NCI-H774 (cell line): ENCODE measurements at regions not wholly inside any gene's neighbourhood (a gene's known extent, or its start where the extent isn't known, plus 50 kb on each side); places are given as distances from the start of the nearest gene placed in this dataset.

ENCODE experiments used
- DNase-seq: peaks from one replicate; lab custom pipeline; 2025; lab: John Stamatoyannopoulos, UW

DNA sequence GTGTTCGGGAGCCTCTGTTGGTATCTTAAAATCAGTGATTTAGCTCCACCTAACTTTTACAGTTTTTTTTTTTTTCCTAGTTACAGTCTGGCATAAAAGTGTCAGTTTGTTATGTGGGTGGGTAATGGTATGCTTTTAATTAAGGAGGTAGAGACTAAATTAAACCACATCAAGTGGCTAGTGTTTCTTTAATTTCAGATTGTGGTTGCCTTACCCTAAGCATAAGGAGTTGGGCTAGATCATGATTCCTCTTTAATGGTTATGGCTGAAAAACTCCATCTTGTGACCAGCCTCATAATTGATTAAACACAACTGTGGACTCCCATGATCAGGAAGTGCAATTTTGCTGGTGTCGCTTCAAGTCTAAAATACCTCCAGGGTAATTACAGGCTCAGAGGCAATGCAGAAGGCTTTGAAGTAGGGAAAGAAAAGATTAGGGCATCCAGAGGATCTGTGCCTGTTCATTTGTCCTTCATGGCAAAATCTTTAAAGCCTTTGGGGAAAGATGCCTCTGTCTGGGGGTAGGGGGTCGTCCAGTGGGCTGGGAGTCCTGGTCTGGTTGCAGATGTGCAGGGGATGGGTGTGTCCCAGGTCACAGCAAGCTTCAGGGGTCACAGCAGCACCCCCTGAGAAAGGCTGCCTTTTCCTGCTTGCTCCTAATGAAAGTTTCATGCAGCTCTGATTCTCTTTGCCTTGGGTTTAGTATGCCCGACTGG lies 579.2 kb downstream of the BCL11A start:
- DNase-seq = no peak

DNA sequence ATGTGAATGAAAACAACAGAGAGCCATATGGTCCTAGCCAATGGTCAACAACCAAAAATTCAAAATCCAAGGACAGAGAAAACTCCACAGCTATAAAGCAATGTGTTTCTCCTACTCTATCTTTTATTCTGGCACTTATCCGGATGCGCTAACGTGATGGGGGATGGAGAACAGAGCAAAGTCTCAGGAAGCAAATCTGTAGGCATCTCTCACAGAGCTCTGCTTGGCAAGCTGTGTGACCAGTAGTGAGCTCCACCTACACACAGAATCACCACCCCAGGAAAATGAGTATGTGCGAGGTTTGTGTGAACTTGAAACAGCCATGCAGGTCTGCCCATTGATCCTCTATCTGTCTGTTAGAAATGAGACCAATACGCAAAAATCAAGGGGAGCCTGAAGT lies 584.3 kb downstream of the BCL11A start:
- DNase-seq = no peak

DNA sequence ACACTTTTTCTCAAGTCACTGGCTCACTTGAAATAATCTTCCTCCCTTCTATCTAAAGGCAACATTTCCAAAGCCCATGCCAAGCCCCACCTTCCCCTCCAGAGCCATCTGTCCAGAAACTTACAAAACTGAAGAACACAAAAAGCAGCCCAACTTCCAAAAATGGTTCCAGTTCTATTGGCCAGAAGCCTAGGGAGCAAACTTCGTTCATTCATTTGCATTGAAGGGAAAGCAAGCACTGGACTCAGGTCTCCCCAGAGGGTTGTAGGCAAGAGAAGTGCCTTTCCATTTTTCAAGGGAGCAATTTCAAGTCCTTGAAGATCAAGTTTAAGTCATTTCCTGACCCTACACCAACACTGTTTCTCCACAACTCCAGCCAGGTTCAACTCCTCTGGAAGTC lies 585.0 kb downstream of the BCL11A start:
- no peak for DNase-seq

DNA sequence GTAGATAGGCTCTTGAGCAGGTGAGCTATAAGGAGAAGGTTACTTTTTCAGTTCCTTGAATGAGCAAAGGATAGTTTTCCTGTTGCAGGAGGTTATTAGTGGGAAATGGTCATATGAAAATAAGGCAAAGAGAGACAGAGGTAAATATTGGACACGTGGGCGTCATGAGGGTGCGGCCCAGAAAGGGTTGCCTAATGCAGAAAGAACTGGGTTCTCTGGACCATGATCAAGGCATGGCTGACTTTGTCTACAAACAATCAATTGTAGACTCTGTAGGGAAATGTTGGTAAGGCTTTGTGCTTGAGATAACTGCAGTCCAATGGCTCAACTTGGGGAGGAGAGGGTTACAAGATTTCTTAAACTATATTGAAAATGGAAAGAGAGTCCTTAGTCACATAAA lies 585.8 kb downstream of the BCL11A start:
- no peak for DNase-seq

DNA sequence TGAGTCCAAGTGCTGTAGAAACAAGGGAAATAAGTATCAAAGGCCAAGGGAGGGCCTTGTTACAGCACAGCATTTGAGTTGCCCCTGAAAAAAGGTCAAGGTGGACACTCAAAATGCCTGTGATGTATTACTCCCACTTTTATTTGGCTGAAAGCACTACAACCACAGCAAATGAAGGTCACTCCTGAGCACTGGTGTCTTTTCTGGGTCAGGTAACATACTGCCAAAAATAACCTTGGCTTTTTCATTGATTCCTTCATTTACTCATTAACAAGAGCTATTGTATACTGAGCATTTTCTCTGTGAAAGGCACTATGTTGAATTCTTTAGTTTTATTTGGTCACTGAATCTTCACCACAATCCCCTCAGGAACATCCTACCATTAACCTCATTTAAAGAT lies 590.3 kb downstream of the BCL11A start:
- DNase-seq = no peak

DNA sequence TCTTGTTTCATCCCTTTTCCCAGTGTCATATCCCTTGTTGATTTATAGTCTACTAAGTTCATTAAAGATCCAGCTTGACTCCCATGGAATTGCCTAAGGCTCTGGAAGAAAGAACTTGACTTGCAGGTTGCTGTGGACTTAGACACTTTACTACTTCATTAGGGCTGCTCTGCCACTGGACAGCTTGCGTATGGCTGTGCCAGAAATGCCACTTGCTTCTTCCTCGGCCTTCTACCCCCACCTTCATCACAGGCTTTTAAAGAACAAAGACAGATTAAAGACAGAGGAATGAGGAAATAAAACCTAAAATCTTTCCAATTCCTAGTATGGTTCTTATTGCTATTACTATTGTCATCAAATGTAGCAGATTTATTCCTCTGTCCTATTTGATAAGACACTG lies 591.7 kb downstream of the BCL11A start:
- DNase-seq = no peak

DNA sequence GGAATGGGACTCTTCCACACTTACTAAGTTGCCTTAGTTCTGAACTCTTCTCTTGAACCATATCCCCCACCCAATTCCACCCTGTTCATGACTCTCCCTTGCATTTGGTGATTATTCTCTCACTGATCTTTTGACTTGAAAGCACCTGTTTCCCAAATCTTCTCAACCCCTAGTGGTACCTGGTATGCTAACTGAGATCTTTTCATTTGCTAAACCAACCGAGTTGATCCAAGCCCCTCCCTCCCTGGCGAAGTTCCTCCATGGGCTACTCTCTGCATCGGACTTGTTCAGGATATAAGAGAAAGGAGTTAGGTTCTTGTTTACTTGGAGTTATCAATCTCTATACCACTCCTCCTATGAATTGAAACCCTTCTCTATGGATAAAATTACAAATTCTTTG lies 593.5 kb downstream of the BCL11A start:
- DNase-seq = no peak

DNA sequence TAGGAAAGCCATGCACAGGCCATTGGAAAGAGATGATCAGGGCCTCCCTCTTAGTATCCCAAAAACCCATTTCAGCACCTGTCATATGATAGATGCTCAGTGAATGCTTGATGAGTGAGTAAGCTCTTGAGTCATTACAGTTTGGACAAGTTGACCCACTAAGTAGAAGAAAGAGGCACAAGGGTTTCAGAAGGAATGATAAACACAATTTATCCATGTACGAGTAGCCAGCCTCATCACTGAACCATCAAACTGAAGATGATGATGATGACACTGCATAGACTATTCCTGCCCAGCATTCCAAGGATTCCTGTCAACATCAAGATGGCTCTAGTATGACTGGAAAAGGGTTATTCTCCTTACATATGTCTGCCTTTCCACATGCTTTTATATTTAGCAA lies 596.0 kb downstream of the BCL11A start:
- no peak for DNase-seq

DNA sequence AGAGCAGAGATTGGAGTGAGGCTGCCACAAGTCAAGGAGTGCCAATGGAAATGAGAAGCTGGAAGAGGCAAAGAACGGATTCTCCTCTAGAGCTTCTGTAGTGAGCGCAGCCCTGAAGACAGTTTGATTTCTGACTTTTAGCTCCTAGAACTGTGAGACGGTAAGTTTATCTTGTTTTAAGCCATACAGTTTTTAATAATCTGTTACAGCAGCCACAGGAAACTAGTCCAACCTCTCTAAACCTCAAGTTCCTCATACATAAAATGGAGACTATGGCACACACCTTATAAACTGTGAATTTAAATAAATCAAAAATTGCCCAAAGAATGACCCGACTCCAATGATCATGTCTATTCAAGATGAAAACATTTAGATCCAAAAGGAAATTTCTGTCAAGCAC lies 596.5 kb downstream of the BCL11A start:
- no peak for DNase-seq

DNA sequence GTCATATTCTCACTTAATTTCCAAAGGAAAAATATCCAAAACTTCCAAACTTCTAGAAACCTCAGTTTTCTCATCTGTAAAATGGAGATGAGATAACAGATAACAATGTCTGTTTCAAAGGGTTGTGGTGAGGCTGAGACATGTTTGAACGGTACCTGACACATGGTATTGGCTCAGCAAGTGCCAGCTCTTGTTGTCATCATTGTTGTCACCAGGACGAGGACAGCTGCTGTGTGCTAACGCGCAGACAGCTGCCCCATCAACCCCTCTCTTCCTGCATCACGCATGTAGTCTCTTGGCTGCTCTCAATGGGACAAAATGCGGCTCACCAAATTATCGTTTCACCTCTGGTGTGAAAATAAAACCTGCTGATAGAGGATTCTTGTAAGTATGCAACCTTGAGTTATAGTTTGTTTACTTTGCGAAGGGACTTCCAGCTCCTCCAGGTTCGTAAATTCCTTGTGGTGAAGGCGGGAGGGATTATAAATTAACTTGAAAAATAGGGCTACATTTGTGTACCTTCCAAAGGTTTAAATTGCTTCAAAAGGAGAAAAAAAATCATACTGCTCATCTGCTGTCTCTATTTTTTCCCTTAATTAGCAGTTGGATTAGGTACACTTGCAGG lies 605.4 kb downstream of the BCL11A start:
- no peak for DNase-seq

DNA sequence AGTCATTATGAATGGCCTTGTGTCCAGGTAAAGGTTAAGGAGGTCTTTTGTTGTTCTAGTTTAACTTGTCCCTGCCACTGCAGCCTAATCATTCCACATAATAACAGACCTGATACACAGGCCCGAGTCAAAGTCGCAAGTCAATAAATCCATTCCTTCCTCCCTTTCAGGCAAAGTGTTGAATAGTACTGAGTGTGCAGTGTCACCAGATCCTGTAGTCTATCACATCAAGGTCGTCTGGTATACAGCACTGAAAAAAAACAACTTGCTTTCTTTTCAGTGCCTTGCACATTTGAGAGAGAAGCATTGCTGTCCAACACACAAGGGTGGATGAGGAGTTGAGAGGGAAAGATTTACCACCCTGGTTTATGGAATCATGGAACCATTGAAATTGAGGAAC lies 606.2 kb downstream of the BCL11A start:
- no peak for DNase-seq

DNA sequence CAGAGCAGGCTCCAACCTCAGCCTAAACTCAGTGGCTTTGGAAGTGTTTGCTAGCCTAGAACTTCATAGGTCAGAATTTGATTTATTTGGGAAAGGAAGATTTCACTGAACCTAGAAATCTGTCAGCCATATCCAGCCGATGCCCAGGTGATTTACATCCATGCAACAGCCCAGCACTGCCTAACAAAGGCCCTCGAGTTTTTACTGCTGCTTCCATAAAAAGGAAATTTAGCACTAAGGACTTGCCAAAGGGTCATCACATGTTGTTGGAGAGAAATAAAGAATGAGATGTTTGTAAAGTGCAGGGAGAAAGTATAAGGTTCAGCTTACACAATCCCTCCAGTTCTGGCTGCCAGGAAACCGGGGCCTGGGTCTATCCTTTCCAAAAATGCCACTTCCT lies 614.2 kb downstream of the BCL11A start:
- no peak for DNase-seq

DNA sequence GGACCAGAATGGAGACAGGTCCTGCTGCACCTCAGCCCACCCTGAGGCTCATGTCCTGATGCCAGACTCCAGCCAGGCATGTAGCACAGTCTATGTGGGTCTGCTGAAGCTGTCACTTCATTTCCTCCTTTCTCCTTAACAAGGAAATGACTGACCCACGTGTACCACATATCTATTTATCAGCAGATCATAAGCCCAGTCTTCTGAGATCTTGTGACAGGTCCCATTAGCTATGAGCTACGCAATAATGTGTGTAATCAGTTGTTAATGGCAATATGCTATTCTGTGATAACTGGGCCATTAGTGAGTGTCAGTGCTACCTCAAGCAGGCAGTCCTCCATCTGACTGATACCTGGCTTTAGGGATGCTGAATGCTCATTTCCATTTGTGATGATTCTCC lies 615.3 kb downstream of the BCL11A start:
- no peak for DNase-seq

DNA sequence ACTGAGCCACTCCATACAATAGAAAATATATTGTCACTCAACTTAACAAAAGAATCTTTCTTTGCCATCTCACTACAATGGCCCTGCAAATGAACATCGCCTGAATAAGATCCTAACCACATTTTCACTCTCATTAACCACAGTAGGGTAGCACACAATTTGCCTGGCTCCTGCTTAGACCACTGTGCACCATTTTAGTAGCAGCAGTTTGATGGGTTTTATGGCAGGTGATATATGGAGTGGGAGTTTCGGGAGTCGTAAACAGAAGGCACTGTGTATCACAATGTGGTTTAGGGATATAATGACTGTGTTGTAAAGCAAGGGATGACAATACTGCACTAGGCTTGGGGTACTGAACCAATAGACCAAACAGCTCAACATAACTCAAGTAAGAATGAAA lies 617.4 kb downstream of the BCL11A start:
- no peak for DNase-seq

DNA sequence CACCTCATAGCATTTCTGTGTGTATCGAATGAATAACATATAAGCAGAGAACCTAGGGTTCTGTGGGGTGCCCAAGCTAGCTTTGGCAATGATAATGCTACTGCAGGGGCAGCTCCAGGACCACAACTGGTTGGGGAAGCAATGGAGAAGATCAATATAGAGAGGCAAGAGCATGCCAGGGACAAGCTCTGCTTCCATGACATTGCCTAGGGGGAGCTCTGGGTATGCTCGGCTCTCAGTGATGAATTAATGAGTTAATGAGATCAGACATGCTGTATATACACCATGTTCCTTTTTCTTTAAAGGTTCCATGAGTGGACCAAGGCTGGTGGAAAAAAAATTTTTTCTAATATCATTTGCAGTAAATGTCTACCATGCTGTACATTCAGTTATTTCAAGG lies 618.4 kb downstream of the BCL11A start:
- DNase-seq = no peak

DNA sequence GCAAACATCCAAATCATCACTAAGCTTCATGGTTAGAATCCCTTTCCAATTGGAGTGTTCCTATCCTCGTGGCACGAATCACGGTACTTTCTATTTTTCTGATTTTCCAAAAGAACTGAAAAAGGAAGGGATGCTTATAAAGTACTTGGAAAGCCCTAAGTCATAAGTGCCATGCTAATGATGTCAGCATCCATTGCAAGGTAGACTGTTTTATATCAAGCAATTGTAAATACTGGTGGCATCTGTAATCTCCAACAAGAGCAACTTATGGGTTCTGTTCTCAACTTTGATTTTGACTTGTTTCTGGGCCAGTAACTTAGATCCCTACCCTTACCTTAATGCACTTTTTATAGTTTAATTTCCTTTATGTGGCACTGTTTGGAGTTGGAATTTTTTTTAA lies 619.5 kb downstream of the BCL11A start:
- DNase-seq = no peak

DNA sequence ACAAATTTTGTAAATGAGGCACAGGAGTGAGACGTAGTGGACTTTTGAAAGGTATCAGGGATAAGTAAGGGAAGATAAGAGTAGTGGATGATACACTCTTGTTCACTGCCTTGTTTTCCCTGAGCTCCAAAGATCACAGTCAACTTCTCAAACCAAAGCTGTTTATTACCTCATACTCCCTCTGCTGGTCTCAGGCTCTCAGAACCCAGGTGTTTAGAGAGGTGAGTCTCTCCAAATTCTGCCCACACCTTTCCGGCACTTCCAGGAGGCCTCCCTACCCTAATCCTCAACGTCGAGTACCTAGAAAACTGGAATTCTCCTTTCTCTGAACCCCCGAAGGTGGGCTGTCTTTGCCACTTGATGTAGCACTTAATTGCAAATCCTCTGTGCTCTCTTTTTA lies 621.1 kb downstream of the BCL11A start:
- no peak for DNase-seq

DNA sequence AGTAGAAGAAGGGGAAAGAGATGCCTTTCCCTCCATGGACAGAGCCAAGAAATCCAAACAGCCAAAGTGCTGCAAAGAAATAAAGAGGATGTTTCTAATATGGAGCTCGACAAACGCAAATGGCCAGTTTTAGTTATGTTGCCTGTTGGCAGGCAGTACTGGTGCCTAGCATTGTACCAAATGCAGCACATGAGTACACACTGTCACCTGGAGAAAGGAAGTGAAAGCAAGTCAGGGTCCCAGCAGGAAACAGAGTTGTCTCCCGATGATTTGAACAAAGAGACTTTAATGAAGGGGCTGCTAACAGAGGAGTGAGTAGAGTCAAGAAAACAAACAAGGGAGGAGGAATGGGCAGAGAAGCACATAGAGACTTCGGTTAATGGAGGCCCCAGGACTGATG lies 623.0 kb downstream of the BCL11A start:
- DNase-seq = no peak

DNA sequence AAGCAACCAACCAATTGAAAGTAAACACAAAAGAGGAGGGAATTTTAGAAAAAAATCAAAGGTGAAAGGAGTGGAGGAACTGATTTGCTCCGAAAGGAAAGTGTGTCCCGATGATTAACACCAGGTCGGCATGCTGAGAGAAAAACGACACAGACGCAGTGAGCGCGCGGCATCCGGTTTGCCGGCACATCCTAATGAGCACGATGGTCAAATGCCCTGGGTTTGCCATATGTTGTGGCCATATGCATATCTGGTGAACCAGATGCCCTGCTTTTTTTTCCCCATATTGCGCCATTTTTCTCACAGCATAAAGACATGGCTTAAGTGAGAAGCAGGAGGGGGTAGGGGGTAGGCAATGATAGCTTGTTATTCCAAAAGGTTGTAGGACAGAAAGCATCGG lies 626.7 kb downstream of the BCL11A start:
- no peak for DNase-seq

DNA sequence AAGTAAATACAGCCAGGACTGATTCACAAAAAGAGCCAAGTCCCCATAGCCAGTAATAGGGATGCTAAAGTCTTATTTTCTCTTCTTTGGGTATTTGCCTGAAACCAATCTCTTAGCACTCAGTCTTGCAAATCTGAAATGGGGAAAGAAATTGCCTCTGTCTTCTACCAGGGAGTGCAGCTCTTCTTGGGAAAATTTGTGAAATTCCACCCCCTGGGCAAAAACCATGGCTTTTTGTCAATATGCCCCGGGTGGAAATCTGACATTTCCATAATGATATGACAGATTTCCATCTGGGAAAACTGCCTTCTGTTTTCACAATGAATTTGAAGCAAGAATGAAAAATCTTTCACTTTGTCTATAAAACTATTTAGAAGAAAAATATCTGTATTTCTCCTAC lies 628.1 kb downstream of the BCL11A start:
- DNase-seq = no peak

DNA sequence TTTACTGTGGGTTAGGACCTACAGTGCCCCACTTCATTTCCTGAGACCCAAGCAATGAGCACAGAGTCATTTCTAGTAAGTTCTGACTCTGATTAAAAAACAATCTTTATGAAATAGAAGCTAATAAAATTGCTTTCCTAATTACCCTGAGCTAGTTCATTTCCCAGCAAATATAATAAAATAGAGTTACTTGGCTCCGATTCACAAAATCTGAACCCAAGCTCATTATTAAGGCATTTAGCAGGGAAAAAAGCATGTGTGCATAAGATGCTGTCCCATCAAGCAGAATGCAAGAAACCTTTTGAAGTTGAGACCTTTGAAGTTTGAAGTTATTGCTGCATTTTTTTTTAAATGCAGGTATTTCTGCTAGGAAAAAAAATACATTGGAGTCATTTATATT lies 629.1 kb downstream of the BCL11A start:
- DNase-seq = no peak

DNA sequence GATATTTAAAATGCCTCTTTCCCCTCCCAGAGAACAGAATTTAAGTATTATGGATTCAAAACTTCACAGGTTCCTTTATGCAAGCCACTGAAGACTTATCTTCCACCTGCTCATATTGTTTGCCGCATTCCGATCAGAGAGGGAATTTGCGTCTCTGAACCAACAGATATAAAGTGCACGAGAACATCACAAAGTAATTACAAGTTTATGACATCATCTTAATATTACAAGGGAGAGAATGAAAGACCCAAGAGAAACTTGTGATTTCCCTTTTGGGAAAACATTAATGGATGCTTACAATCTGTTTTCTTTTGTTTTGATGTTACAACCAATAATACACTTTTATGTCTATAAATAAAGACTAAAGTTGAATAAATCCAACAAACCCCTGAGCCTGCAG lies 631.0 kb downstream of the BCL11A start:
- DNase-seq = no peak

DNA sequence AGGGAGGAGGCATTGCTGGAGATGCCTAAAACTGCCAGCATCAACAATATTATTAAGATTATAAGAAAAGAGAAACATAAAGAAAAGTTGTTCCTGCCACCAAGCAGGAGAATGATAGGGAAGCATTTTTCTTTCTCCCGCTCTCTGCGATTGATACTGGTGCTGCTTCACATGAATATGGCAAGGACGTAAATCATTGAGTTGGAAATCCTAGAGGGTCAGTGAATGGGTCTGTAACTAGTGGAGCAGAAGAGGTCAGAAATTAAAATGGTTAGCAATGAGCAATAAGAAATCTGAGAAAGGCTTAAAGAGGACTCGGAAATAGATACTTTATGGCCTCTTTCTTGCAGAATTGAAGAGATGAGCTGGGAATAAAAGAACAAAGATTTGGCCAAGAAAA lies 631.7 kb downstream of the BCL11A start:
- DNase-seq = no peak

DNA sequence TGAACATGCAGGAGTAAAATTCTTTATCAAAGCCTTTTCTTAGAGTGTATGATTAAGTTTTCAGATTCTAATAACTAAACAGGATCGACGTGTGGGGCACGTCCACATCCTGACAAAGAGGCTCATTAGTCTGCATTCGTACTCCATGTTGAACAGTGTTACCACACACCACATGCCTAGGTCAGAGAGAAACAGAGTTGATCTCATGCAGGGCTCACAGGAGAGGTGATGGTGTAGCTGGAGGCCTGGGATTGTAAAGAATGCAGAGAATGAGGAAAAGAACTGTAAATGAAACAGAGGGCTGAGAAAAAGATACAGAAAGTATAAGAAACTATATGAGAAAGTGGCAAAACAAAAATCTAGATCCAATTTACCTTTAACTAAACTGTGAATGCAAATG lies 632.5 kb downstream of the BCL11A start:
- no peak for DNase-seq
